MCF 10A (cell line): ENCODE measurements at regions not wholly inside any gene's neighbourhood (a gene's known extent, or its start where the extent isn't known, plus 50 kb on each side); places are given as distances from the start of the nearest gene placed in this dataset.

Source experiments
- BruUV-seq: library from RNA; stranded (reverse); fragments of 400-500 nt; replicated peaks from 2 replicates; lab custom pipeline; 2021; lab: Mats Ljungman, UMichigan
- CTCF ChIA-PET: fragments of 300-600 bp; sonication (Branson Sonifier 250); formaldehyde crosslinking; extraction: SDS; loops from one replicate; lab custom pipeline; 2021; ENCODE audit warnings: antibody characterized with exemption, inconsistent platforms; lab: Yijun Ruan, JAX
- POLR2A ChIA-PET: fragments of 300-600, 350-650 bp; sonication (Branson Sonifier 250); formaldehyde crosslinking; extraction: SDS; loops from one replicate; lab custom pipeline; 2020; ENCODE audit warnings: antibody characterized with exemption, inconsistent platforms; lab: Yijun Ruan, JAX
- DNase-seq: peaks from one replicate; pipeline ENCODE4 v3.0.0-alpha.2; 2018; ENCODE audit not compliant: unreplicated experiment
- H3K27ac Mint-ChIP-seq: one replicate; pipeline ENCODE4 v1.8.0; 2022; ENCODE audit warnings: mild to moderate bottlenecking, low read depth, mixed read lengths; ENCODE audit not compliant: unreplicated experiment
- H3K27me3 Mint-ChIP-seq: one replicate; pipeline ENCODE4 v1.8.0; 2022; ENCODE audit warnings: mixed read lengths; ENCODE audit not compliant: insufficient read depth, unreplicated experiment
- H3K36me3 Mint-ChIP-seq: one replicate; pipeline ENCODE4 v1.8.0; 2022; ENCODE audit warnings: mild to moderate bottlenecking, moderate library complexity, mixed read lengths; ENCODE audit not compliant: insufficient read depth, unreplicated experiment
- H3K4me1 Mint-ChIP-seq: one replicate; pipeline ENCODE4 v1.8.0; 2022; ENCODE audit warnings: mixed read lengths; ENCODE audit not compliant: insufficient read depth, unreplicated experiment
- H3K4me3 Mint-ChIP-seq: one replicate; pipeline ENCODE4 v1.8.0; 2022; ENCODE audit warnings: mild to moderate bottlenecking, moderate library complexity, mixed read lengths; ENCODE audit not compliant: unreplicated experiment
- H3K9me3 Mint-ChIP-seq: one replicate; pipeline ENCODE4 v1.8.0; 2022; ENCODE audit warnings: mixed read lengths; ENCODE audit not compliant: unreplicated experiment
- intact Hi-C: fragments of 100-400 bp; cut with micrococcal nuclease; formaldehyde crosslinking; loops from 2 replicates; pipeline ENCODE4 v1.14.1; 2022
- TF ChIP-seq, protein P1 (sequence below): fragments of 200-600 bp; IDR thresholded peaks from one replicate; pipeline ENCODE4 v1.8.0; 2022; ENCODE audit warnings: antibody characterized with exemption, mild to moderate bottlenecking; ENCODE audit not compliant: unreplicated experiment

- BruUV-seq, result no TSS peak
- Mint-ChIP-seq H3K27ac (no peak overlapping the region), H3K4me1 (no peaks in the 10 kb centered on the region), H3K36me3 (no peaks in the 10 kb centered on the region), H3K4me3 (no peak overlapping the region), H3K27me3 (peaks cover 38% of the 10 kb centered on the region), H3K9me3 (no peaks in the 10 kb centered on the region)
- intact Hi-C loops, result no loop called here
- ChIA-PET POLR2A (no interaction called here), CTCF (no interaction called here)
- DNase-seq, result no peak
- TF ChIP-seq, protein P1, sequence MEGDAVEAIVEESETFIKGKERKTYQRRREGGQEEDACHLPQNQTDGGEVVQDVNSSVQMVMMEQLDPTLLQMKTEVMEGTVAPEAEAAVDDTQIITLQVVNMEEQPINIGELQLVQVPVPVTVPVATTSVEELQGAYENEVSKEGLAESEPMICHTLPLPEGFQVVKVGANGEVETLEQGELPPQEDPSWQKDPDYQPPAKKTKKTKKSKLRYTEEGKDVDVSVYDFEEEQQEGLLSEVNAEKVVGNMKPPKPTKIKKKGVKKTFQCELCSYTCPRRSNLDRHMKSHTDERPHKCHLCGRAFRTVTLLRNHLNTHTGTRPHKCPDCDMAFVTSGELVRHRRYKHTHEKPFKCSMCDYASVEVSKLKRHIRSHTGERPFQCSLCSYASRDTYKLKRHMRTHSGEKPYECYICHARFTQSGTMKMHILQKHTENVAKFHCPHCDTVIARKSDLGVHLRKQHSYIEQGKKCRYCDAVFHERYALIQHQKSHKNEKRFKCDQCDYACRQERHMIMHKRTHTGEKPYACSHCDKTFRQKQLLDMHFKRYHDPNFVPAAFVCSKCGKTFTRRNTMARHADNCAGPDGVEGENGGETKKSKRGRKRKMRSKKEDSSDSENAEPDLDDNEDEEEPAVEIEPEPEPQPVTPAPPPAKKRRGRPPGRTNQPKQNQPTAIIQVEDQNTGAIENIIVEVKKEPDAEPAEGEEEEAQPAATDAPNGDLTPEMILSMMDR, result no peak
Measured at GRCh38 chr1:68651115-68651514, 154.2 kb upstream of the DEPDC1 start.

- no peak for DNase-seq
- Mint-ChIP-seq H3K9me3 (no peaks in the 10 kb centered on the region), H3K4me1 (no peaks in the 10 kb centered on the region), H3K27ac (no peak overlapping the region), H3K4me3 (no peak overlapping the region), H3K27me3 (peaks cover 38% of the 10 kb centered on the region), H3K36me3 (no peaks in the 10 kb centered on the region)
- CTCF ChIA-PET, result no interaction called here
- intact Hi-C loops, result no loop called here
- TF ChIP-seq, protein P1, result no peak
- POLR2A ChIA-PET, result no interaction called here
- BruUV-seq, result no TSS peak
Measured at GRCh38 chr1:68653882-68654281, 157.0 kb upstream of the DEPDC1 start.

GRCh38 chr1:68673771-68674170 lies 176.9 kb upstream of the DEPDC1 start:
- BruUV-seq, result no TSS peak
- intact Hi-C loops, result no loop called here
- TF ChIP-seq, protein P1, result no peak
- H3K27me3 Mint-ChIP-seq, result peaks cover 25% of the 10 kb centered on the region
- H3K27ac Mint-ChIP-seq, result no peak overlapping the region
- peaks cover 6% of the 10 kb centered on the region for H3K4me1 Mint-ChIP-seq
- H3K4me3 Mint-ChIP-seq, result no peak overlapping the region
- peak; percentile 68 for DNase-seq
- H3K36me3 Mint-ChIP-seq, result no peaks in the 10 kb centered on the region
- POLR2A ChIA-PET, result no interaction called here
- CTCF ChIA-PET, result no interaction called here
- no peaks in the 10 kb centered on the region for H3K9me3 Mint-ChIP-seq

DNA sequence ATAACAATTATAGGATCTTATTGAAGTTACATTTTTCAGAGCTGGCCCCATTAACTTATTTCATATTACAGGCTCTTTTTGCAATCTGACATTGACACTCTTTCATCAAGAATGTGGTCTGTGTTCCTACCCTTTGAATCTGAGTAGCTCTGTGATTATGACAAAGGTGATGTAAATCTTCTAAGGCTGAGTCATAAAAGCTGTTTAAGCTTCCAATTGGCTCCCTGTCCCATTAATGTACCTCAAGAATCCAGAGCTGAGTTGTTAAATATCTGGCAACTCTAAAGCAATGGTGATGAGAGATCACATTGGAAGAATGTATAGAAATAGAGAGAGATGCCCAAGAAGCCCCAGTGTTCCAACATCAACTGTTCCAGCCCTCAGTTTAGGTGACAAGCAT lies 178.5 kb upstream of the DEPDC1 start:
- TF ChIP-seq, protein P1, result no peak
- CTCF ChIA-PET, result no interaction called here
- Mint-ChIP-seq H3K9me3 (no peaks in the 10 kb centered on the region), H3K27ac (no peak overlapping the region), H3K27me3 (peaks cover 38% of the 10 kb centered on the region), H3K36me3 (no peaks in the 10 kb centered on the region), H3K4me1 (peaks cover 6% of the 10 kb centered on the region), H3K4me3 (no peak overlapping the region)
- no TSS peak for BruUV-seq
- intact Hi-C loops, result no loop called here
- DNase-seq, result peak; percentile 48
- POLR2A ChIA-PET, result no interaction called here
